Ishikawa (cell line): ENCODE measurements at regions not wholly inside any gene's neighbourhood (a gene's known extent, or its start where the extent isn't known, plus 50 kb on each side); places are given as distances from the start of the nearest gene placed in this dataset.

Experiments
- CEBPB ChIP-seq: IDR thresholded peaks from 2 replicates; pipeline ENCODE4 v1.6.1; 2012
- CREB1 ChIP-seq: IDR thresholded peaks from 2 replicates; pipeline ENCODE4 v1.6.1; 2012; ENCODE audit warnings: low read depth
- EGR1 ChIP-seq: IDR thresholded peaks from 2 replicates; pipeline ENCODE4 v1.6.1; 2012
- EP300 ChIP-seq: IDR thresholded peaks from 2 replicates; pipeline ENCODE4 v1.6.1; 2012; ENCODE audit warnings: borderline replicate concordance
- FOXM1 ChIP-seq: IDR thresholded peaks from 2 replicates; pipeline ENCODE4 v1.6.1; 2012; ENCODE audit warnings: low read depth, borderline replicate concordance
- MAX ChIP-seq: IDR thresholded peaks from 2 replicates; pipeline ENCODE4 v1.6.1; 2012
- NFIC ChIP-seq: IDR thresholded peaks from 2 replicates; pipeline ENCODE4 v1.6.1; 2012
- RAD21 ChIP-seq: IDR thresholded peaks from 2 replicates; pipeline ENCODE4 v1.6.1; 2012; ENCODE audit warnings: low read depth
- REST ChIP-seq: IDR thresholded peaks from 2 replicates; pipeline ENCODE4 v1.6.1; 2012; ENCODE audit warnings: low read depth, mild to moderate bottlenecking
- TAF1 ChIP-seq: IDR thresholded peaks from 2 replicates; pipeline ENCODE4 v1.6.1; 2012; ENCODE audit warnings: low read depth, mild to moderate bottlenecking
- TCF12 ChIP-seq: IDR thresholded peaks from 2 replicates; pipeline ENCODE4 v1.6.1; 2012; ENCODE audit warnings: low read depth
- TEAD4 ChIP-seq: IDR thresholded peaks from 2 replicates; pipeline ENCODE4 v1.6.1; 2012
- USF1 ChIP-seq: IDR thresholded peaks from 2 replicates; pipeline ENCODE4 v1.6.1; 2012
- YY1 ChIP-seq: IDR thresholded peaks from 2 replicates; pipeline ENCODE4 v1.6.1; 2012; ENCODE audit warnings: low read depth
- ZBTB7A ChIP-seq: IDR thresholded peaks from 2 replicates; pipeline ENCODE4 v1.6.1; 2012; ENCODE audit warnings: low read depth

GRCh38 chr18:1421502-1421901, 516.8 kb downstream of the ADCYAP1 start:
- TF ChIP-seq ZBTB7A (no peak), TEAD4 (no peak), YY1 (no peak), CEBPB (no peak), EP300 (no peak), NFIC (no peak), REST (no peak), EGR1 (no peak), USF1 (no peak), FOXM1 (no peak), TCF12 (no peak), RAD21 (no peak), MAX (no peak), CREB1 (no peak), TAF1 (no peak)

- TF ChIP-seq ZBTB7A: no peak
- no peak for TF ChIP-seq NFIC
- no peak for TF ChIP-seq TEAD4
- no peak for TF ChIP-seq FOXM1
- no peak for TF ChIP-seq CREB1
- no peak for TF ChIP-seq TCF12
- TF ChIP-seq USF1: no peak
- TF ChIP-seq RAD21: no peak
- no peak for TF ChIP-seq CEBPB
- TF ChIP-seq EP300: no peak
- TF ChIP-seq REST: no peak
- no peak for TF ChIP-seq EGR1
- no peak for TF ChIP-seq MAX
- no peak for TF ChIP-seq TAF1
- no peak for TF ChIP-seq YY1
These were observed 518.0 kb downstream of the ADCYAP1 start for GRCh38 chr18:1422634-1423033.

- TF ChIP-seq FOXM1: no peak
- no peak for TF ChIP-seq USF1
- TF ChIP-seq TAF1: no peak
These were observed 521.0 kb downstream of the ADCYAP1 start for GRCh38 chr18:1425679-1426078.

GRCh38 chr18:1435487-1435886, 530.8 kb downstream of the ADCYAP1 start:
- no peak for TF ChIP-seq ZBTB7A
- TF ChIP-seq CEBPB: no peak
- no peak for TF ChIP-seq YY1
- TF ChIP-seq TEAD4: no peak
- TF ChIP-seq EGR1: no peak
- TF ChIP-seq FOXM1: no peak
- TF ChIP-seq TAF1: no peak
- TF ChIP-seq REST: no peak
- TF ChIP-seq MAX: no peak
- TF ChIP-seq TCF12: no peak
- no peak for TF ChIP-seq RAD21
- no peak for TF ChIP-seq CREB1
- TF ChIP-seq NFIC: no peak
- TF ChIP-seq USF1: no peak
